ENCODE measurements at regions not wholly inside any gene's neighbourhood (a gene's known extent, or its start where the extent isn't known, plus 50 kb on each side); places are given as distances from the start of the nearest gene placed in this dataset.

DNA sequence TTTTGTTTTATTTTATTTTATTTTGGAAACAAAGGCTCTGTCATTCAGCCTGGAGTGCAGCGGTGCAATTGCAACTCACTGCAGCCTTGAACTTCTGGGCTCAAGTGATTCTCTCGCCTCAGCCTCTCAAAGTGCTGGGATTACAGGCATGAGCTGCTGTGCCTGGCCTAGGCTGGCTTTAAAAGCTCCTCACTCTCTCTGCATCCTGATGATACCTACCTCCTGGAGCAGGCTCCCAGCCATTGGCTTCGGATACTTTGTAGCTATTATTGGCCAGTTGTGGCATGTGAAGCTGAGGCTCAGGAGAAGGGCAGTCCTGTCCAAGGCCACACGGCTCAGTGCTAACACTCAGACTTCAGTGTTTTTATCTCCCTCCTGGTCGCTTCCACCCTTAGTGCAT, 158.0 kb downstream of the SEC14L1 start:
- Histone ChIP-seq H2BK5ac (ENCODE audit: low read depth, low read length) (no peak overlapping the region), H2AK5ac (ENCODE audit: low read depth, low read length) (no peak overlapping the region), H3K27ac (ENCODE audit: low read depth, low read length) (no peak overlapping the region), H3K14ac (ENCODE audit: insufficient read length) (no peak overlapping the region), H3K4ac (replicated peaks; ENCODE audit: insufficient read length, low read depth, low read length) (no peak overlapping the region), H3K36me3 (ENCODE audit: control insufficient read depth in 2 of 4, insufficient read depth in 4 of 4, low read length in 3 of 4) (no peaks in the 10 kb centered on the region; a peak in 2 of 8 replicates), H2AFZ (ENCODE audit: low read length) (no peak overlapping the region), H3K56ac (replicated peaks; ENCODE audit: insufficient read length, low read depth, low read length) (no peak overlapping the region), H2BK20ac (ENCODE audit: low read length) (no peak overlapping the region), H4K8ac (ENCODE audit: extremely low read depth, insufficient read depth, low read length) (no peak overlapping the region), H4K5ac (ENCODE audit: insufficient read length, low read depth, low read length) (no peak overlapping the region), H3K4me1 (replicated peaks in 1 of 4; ENCODE audit: control insufficient read depth in 3 of 4, insufficient read depth in 4 of 4, low read length in 3 of 4) (peaks cover 0 to 5% (median under 1%) of the 10 kb centered on the region in 4 experiments; a peak in 2 of 7 replicates), H3K9me3 (ENCODE audit: insufficient read depth in 2 of 2, low read depth in 1 of 2, low read length in 1 of 2) (peaks cover 17% of the 10 kb centered on the region in 2 experiments; a peak in 3 of 4 replicates), H3K79me1 (ENCODE audit: low read depth, low read length) (peaks cover 6% of the 10 kb centered on the region; the same call in 1 of the 2 replicates), H4K91ac (replicated peaks; ENCODE audit: insufficient read length, low read length) (no peak overlapping the region), H3K9ac (replicated peaks in 1 of 4; ENCODE audit: extremely low read depth in 1 of 4, low read depth in 3 of 4, low read length in 3 of 4) (no peak overlapping the region), H3K23ac (ENCODE audit: insufficient read length) (no peak overlapping the region), H3K4me3 (ENCODE audit: extremely low read depth in 1 of 4, insufficient read depth in 2 of 4, low read depth in 3 of 4, low read length in 4 of 4) (no peak overlapping the region), H3K27me3 (replicated peaks in 1 of 4; ENCODE audit: control insufficient read depth in 3 of 4, extremely low read depth in 1 of 4, insufficient read depth in 3 of 4, low read length in 3 of 4) (no peaks in the 10 kb centered on the region; a peak in 1 of 7 replicates), H2BK120ac (replicated peaks; ENCODE audit: low read depth, low read length) (no peak overlapping the region), H4K20me1 (replicated peaks in 1 of 2; ENCODE audit: control insufficient read depth in 1 of 2, insufficient read depth in 2 of 2, low read length in 2 of 2) (peaks cover 0 to 1% of the 10 kb centered on the region in 2 experiments), H3K79me2 (ENCODE audit: control insufficient read depth in 1 of 2, insufficient read depth in 2 of 2, low read length in 2 of 2) (no peaks in the 10 kb centered on the region), H2BK15ac (ENCODE audit: low read length) (no peak overlapping the region), H2BK12ac (ENCODE audit: low read depth, low read length) (no peak overlapping the region), H3K18ac (ENCODE audit: extremely low read depth, low read length) (no peak overlapping the region), H3K4me2 (ENCODE audit: insufficient read depth in 1 of 2, low read depth in 2 of 2, low read length in 2 of 2) (no peak overlapping the region), H3K23me2 (ENCODE audit: low read depth, low read length) (no peaks in the 10 kb centered on the region)
- CTCF ChIA-PET (ENCODE audit: partially characterized antibody): interaction anchor here (0.8 to 2.1 kb wide), 5 partner anchors 11 to 131 kb away, joined by 3 to 6 read pairs (median 3); no protein-coding TSS in a partner anchor
- DNase-seq (ENCODE audit: low read depth in 1 of 2, low spot score in 2 of 2): no peak
- FAIRE-seq: no peak
- POLR2A ChIA-PET (ENCODE audit: partially characterized antibody): no interaction called here
- WGBS, 2 experiments (ENCODE audit: extremely low coverage in 1 of 2, insufficient coverage in 1 of 2, insufficient read length in 1 of 2, insufficient replicate concordance in 2 of 2, low coverage in 1 of 2, low lambda C conversion rate in 2 of 2, missing lambda C conversion rate in 1 of 2): 91% methylated on average over 5 of the region's 5 CpGs; no CpG with 5 or more reads in 1 of the 2 experiments
- TF ChIP-seq TAF7 (optimal IDR thresholded peaks at IDR 0.05; ENCODE audit: borderline replicate concordance, low read depth, low read length): no peak
- TF ChIP-seq EGR1 (IDR thresholded peaks at IDR 0.05; ENCODE audit: borderline replicate concordance, low read depth, low read length): no peak
- TF ChIP-seq CBX8 (IDR thresholded peaks at IDR 0.05; ENCODE audit: borderline replicate concordance, low read depth, low read length): no peak
- TF ChIP-seq POU5F1 (IDR thresholded peaks at IDR 0.05; ENCODE audit: low read depth, low read length): no peak
- no peak for TF ChIP-seq SRF (IDR thresholded peaks at IDR 0.05; ENCODE audit: low read depth, low read length)
- TF ChIP-seq GTF2F1 (IDR thresholded peaks at IDR 0.05; ENCODE audit: borderline replicate concordance, low read depth, low read length): no peak
- no peak for TF ChIP-seq CBX5 (IDR thresholded peaks at IDR 0.05; ENCODE audit: low read depth, low read length)
- TF ChIP-seq RAD21 (IDR thresholded peaks at IDR 0.05 in 1 of 2, conservative IDR thresholded peaks at IDR 0.05 in 1 of 2; ENCODE audit: low read depth in 2 of 2, low read length in 2 of 2): no peak
- no peak for TF ChIP-seq EP300 (IDR thresholded peaks at IDR 0.05; ENCODE audit: borderline replicate concordance in 1 of 2, low read depth in 2 of 2, low read length in 2 of 2)
- TF ChIP-seq SAP30 (IDR thresholded peaks at IDR 0.05; ENCODE audit: insufficient read depth, insufficient replicate concordance, low read length): no peak
- no peak for TF ChIP-seq SIN3A (conservative IDR thresholded peaks at IDR 0.05 in 1 of 2, IDR thresholded peaks at IDR 0.05 in 1 of 2; ENCODE audit: low read depth in 1 of 2, low read length in 2 of 2)
- TF ChIP-seq SUZ12 (IDR thresholded peaks at IDR 0.05; ENCODE audit: low read length): no peak
- TF ChIP-seq ZNF274 (IDR thresholded peaks at IDR 0.05; ENCODE audit: borderline replicate concordance, extremely low read depth, low read length): no peak
